Hepatocyte (in vitro differentiated cells): ENCODE measurements at regions not wholly inside any gene's neighbourhood (a gene's known extent, or its start where the extent isn't known, plus 50 kb on each side); places are given as distances from the start of the nearest gene placed in this dataset.

ENCODE experiments used
- DNase-seq: peaks from one replicate; pipeline ENCODE4 v3.0.0-alpha.2; 2016; ENCODE audit warnings: low spot score
- H2AFZ ChIP-seq: fragments of 200-600 bp; sonication (generic); 2 replicates; pipeline ENCODE4 v1.6.0; 2016; ENCODE audit warnings: antibody characterized with exemption, mild to moderate bottlenecking
- H3K27ac ChIP-seq: fragments of 200-600 bp; sonication (generic); 2 replicates; pipeline ENCODE4 v1.5.1; 2016; ENCODE audit warnings: mild to moderate bottlenecking
- H3K27me3 ChIP-seq: fragments of 200-600 bp; sonication (generic); 2 replicates; pipeline ENCODE4 v1.6.1; 2016
- H3K36me3 ChIP-seq: fragments of 200-600 bp; sonication (generic); replicated peaks from 2 replicates; pipeline ENCODE4 v1.5.1; 2016; ENCODE audit warnings: low read depth; ENCODE audit not compliant: insufficient read depth
- H3K4me1 ChIP-seq: fragments of 200-600 bp; sonication (generic); 2 replicates; pipeline ENCODE4 v1.5.1; 2016; ENCODE audit warnings: mild to moderate bottlenecking, moderate library complexity; ENCODE audit not compliant: insufficient read depth
- H3K4me2 ChIP-seq: fragments of 200-600 bp; sonication (generic); 2 replicates; pipeline ENCODE4 v1.6.0; 2016
- H3K4me3 ChIP-seq: fragments of 200-600 bp; sonication (generic); 2 replicates; pipeline ENCODE4 v1.5.1; 2016; ENCODE audit warnings: mild to moderate bottlenecking
- H3K79me2 ChIP-seq: fragments of 200-600 bp; sonication (generic); 2 replicates; pipeline ENCODE4 v1.6.0; 2017; ENCODE audit warnings: mild to moderate bottlenecking
- H3K9me2 ChIP-seq: fragments of 200-600 bp; sonication (generic); replicated peaks from 2 replicates; pipeline ENCODE4 v1.6.0; 2017; ENCODE audit warnings: mild to moderate bottlenecking; ENCODE audit not compliant: insufficient read depth
- H3K9me3 ChIP-seq: fragments of 200-600 bp; sonication (generic); 2 replicates; pipeline ENCODE4 v1.5.1; 2016; ENCODE audit warnings: low read depth, mild to moderate bottlenecking
- H4K20me1 ChIP-seq: fragments of 200-600 bp; sonication (generic); 2 replicates; pipeline ENCODE4 v1.6.0; 2016; ENCODE audit warnings: mild to moderate bottlenecking; ENCODE audit not compliant: insufficient read depth, poor library complexity, severe bottlenecking
- CTCF ChIP-seq: fragments of 200-600 bp; sonication (generic); IDR thresholded peaks from 2 replicates; pipeline ENCODE4 v1.5.1; 2016; ENCODE audit warnings: antibody characterized with exemption, mild to moderate bottlenecking; ENCODE audit not compliant: poor library complexity
- EZH2 ChIP-seq: fragments of 200-600 bp; sonication (generic); IDR thresholded peaks from 2 replicates; pipeline ENCODE4 v1.6.1; 2016; ENCODE audit warnings: antibody characterized with exemption, mild to moderate bottlenecking, borderline replicate concordance
- EZH2phosphoT487 ChIP-seq: fragments of 200-600 bp; sonication (generic); IDR thresholded peaks from one replicate; pipeline ENCODE4 v1.6.1; 2018; ENCODE audit warnings: antibody characterized with exemption, mild to moderate bottlenecking, low read depth, moderate library complexity; ENCODE audit not compliant: unreplicated experiment, severe bottlenecking
- WGBS: methylation state at CpG from one replicate; pipeline ENCODE4 v1.1.6; 2016; ENCODE audit warnings: low lambda C conversion rate; ENCODE audit errors: missing lambda C conversion rate; 5-methylcytosine and 5-hydroxymethylcytosine counted together

DNA sequence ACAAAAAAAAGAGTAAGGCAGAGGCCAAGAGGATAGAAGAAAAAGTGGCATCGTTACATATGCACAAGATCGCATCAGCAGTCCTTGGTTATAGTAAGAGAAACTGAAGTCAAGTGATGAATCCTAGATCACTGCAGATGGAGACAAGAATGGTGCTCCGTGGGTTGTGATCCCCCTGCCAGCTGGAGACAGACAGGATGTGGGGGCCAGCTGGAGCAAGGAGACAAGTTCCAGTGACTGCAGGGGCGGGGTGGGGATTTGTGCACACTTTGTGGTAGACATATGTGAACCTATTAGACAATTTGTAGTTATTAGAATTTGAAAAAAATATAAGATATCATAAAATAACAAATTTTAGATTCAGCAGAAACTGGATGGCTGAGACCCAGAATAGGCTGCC, 697.9 kb upstream of the ADAMTS16 start:
- no peak for DNase-seq

DNA sequence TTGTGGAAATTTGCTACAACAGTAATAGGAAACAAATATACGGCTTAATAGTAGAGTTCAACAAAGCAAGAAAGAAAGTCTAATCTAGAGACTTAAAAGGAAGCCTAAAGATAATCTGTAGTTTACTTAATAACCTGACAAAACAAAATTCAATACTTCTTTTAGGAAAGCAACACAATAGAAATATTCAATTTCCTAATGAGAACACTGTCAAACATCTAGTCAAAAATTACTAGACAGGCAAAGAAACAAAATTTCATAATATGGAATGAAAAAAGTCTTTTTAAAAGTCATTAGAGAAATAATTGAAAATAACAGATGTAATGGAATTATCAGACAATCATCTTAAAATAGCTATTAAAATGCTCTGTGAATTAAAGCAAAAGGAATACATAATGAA, 692.5 kb upstream of the ADAMTS16 start:
- Histone ChIP-seq H3K4me1 (no peaks in the 10 kb centered on the region), H3K9me2 (no peaks in the 10 kb centered on the region)

More for the DNA sequence above, 697.9 kb upstream of the ADAMTS16 start:
- H3K4me2 ChIP-seq: no peak overlapping the region
- TF ChIP-seq EZH2 (no peak), CTCF (no peak), EZH2phosphoT487 (no peak)
- H3K9me2 ChIP-seq: no peaks in the 10 kb centered on the region
- no peaks in the 10 kb centered on the region for H3K9me3 ChIP-seq
- 88% methylated on average over 4 of the region's 4 CpGs for WGBS
- no peaks in the 10 kb centered on the region for H3K27me3 ChIP-seq
- H2AFZ ChIP-seq: no peak overlapping the region
- H3K4me3 ChIP-seq: no peak overlapping the region
- H4K20me1 ChIP-seq: no peaks in the 10 kb centered on the region
- no peak overlapping the region for H3K27ac ChIP-seq
- no peaks in the 10 kb centered on the region for H3K4me1 ChIP-seq
- H3K79me2 ChIP-seq: no peaks in the 10 kb centered on the region
- H3K36me3 ChIP-seq: no peaks in the 10 kb centered on the region

GRCh38 chr5:4453655-4454054, 686.5 kb upstream of the ADAMTS16 start:
- no peak for DNase-seq
- Histone ChIP-seq H3K27me3 (no peaks in the 10 kb centered on the region), H3K79me2 (no peaks in the 10 kb centered on the region), H3K4me1 (no peaks in the 10 kb centered on the region), H3K4me2 (no peak overlapping the region), H3K9me2 (no peaks in the 10 kb centered on the region), H3K4me3 (no peak overlapping the region), H4K20me1 (no peaks in the 10 kb centered on the region), H3K36me3 (no peaks in the 10 kb centered on the region), H3K9me3 (no peaks in the 10 kb centered on the region), H3K27ac (no peak overlapping the region), H2AFZ (no peak overlapping the region)
- WGBS: 76% methylated on average over 4 of the region's 4 CpGs
- no peak for TF ChIP-seq CTCF
- no peak for TF ChIP-seq EZH2phosphoT487
- TF ChIP-seq EZH2: no peak

More for the DNA sequence above, 692.5 kb upstream of the ADAMTS16 start:
- Histone ChIP-seq H3K36me3 (no peaks in the 10 kb centered on the region), H3K27me3 (no peaks in the 10 kb centered on the region), H3K9me3 (no peaks in the 10 kb centered on the region), H3K27ac (no peak overlapping the region), H4K20me1 (no peaks in the 10 kb centered on the region), H3K4me2 (no peak overlapping the region), H2AFZ (no peak overlapping the region), H3K4me3 (no peak overlapping the region), H3K79me2 (no peaks in the 10 kb centered on the region)
- TF ChIP-seq EZH2: no peak
- TF ChIP-seq EZH2phosphoT487: no peak
- TF ChIP-seq CTCF: no peak
- DNase-seq: no peak
- WGBS: 98% methylated on average over 1 of the region's 1 CpG

DNA sequence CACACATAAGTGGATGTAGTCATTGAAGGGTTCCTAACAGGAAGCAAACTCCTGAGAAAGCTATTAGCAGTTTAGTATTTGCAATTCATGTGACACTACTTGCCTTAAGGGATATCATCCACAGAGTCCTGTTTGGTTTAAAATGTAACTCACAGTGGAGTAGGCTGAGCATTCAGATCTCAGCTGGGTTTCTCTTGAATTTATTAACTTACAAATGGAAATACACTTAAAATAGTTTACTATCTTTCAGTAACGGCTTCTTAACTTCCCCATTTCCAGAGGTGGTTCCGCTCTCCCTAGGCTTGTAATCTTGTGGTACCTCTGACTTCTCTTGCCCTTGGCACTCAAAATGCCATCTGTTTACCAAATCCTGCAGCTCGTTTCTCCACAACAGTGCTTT, 660.7 kb upstream of the ADAMTS16 start:
- no peak overlapping the region for H2AFZ ChIP-seq
- H3K9me3 ChIP-seq: no peaks in the 10 kb centered on the region
- no peak overlapping the region for H3K4me2 ChIP-seq
- TF ChIP-seq EZH2 (no peak), EZH2phosphoT487 (no peak), CTCF (no peak)
- WGBS: 55% methylated on average over 3 of the region's 3 CpGs
- no peaks in the 10 kb centered on the region for H4K20me1 ChIP-seq
- no peak for DNase-seq
- no peaks in the 10 kb centered on the region for H3K79me2 ChIP-seq
- H3K4me3 ChIP-seq: no peak overlapping the region
- H3K27me3 ChIP-seq: no peaks in the 10 kb centered on the region
- no peaks in the 10 kb centered on the region for H3K36me3 ChIP-seq
- no peak overlapping the region for H3K27ac ChIP-seq
- H3K9me2 ChIP-seq: no peaks in the 10 kb centered on the region
- H3K4me1 ChIP-seq: no peaks in the 10 kb centered on the region
